Body of pancreas (tissue), 4 donors: ENCODE measurements at regions not wholly inside any gene's neighbourhood (a gene's known extent, or its start where the extent isn't known, plus 50 kb on each side); places are given as distances from the start of the nearest gene placed in this dataset.

Experiments
- POLR2A ChIP-seq, 3 donors: fragments of 450-650 bp; IDR thresholded peaks; one replicate each; pipeline ENCODE4 v1.6.1; 2016; ENCODE audit warnings: antibody characterized with exemption in 3 of 3, mild to moderate bottlenecking in 2 of 3
- TF ChIP-seq, protein P1 (sequence below), 7 experiments: fragments of 450-650 bp in 4 of 7; fragments of 200-600 bp in 3 of 7; sonication (generic) in 3 of 7; IDR thresholded peaks; one replicate each; pipeline ENCODE4 v1.5.1; 2016 to 2019; ENCODE audit warnings: antibody characterized with exemption in 7 of 7

DNA sequence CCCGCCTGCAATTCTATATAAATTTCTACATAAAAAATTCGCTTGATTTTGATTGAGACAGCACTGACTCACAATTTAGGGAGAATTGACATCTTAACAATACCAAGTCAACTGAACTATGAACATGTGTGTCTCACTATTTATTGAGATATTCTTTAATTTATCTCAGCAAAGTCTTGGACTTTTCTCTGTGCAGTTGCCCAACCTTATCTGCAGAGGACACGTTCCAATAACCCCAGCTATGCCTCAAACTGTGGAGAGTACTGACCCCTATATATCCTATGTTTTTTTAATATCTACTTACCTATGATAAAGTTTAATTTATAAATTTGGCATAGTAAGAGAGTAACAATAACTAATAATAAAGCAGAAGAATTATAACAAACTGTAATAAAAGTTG is 69.4 kb upstream of the PIP4K2A start:
- TF ChIP-seq, protein P1, sequence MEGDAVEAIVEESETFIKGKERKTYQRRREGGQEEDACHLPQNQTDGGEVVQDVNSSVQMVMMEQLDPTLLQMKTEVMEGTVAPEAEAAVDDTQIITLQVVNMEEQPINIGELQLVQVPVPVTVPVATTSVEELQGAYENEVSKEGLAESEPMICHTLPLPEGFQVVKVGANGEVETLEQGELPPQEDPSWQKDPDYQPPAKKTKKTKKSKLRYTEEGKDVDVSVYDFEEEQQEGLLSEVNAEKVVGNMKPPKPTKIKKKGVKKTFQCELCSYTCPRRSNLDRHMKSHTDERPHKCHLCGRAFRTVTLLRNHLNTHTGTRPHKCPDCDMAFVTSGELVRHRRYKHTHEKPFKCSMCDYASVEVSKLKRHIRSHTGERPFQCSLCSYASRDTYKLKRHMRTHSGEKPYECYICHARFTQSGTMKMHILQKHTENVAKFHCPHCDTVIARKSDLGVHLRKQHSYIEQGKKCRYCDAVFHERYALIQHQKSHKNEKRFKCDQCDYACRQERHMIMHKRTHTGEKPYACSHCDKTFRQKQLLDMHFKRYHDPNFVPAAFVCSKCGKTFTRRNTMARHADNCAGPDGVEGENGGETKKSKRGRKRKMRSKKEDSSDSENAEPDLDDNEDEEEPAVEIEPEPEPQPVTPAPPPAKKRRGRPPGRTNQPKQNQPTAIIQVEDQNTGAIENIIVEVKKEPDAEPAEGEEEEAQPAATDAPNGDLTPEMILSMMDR (IDR thresholded peaks at IDR 0.05) = no peak
- no peak for TF ChIP-seq POLR2A (IDR thresholded peaks at IDR 0.05)
